Neural cell (in vitro differentiated cells): ENCODE measurements at regions not wholly inside any gene's neighbourhood (a gene's known extent, or its start where the extent isn't known, plus 50 kb on each side); places are given as distances from the start of the nearest gene placed in this dataset.

Experiments
- CTCF ChIP-seq: fragments of 450-650 bp; IDR thresholded peaks from 2 replicates; pipeline ENCODE4 v1.5.1; 2014; ENCODE audit warnings: antibody characterized with exemption, mild to moderate bottlenecking, moderate library complexity; ENCODE audit not compliant: poor library complexity, severe bottlenecking
- EP300 ChIP-seq: fragments of 450-650 bp; conservative IDR thresholded peaks from 2 replicates; pipeline ENCODE4 v1.6.1; 2014; ENCODE audit warnings: antibody characterized with exemption, mild to moderate bottlenecking, moderate library complexity; ENCODE audit not compliant: poor library complexity, severe bottlenecking
- POLR2AphosphoS5 ChIP-seq: IDR thresholded peaks from 2 replicates; pipeline ENCODE4 v1.6.1; 2012
- RAD21 ChIP-seq: fragments of 450-650 bp; conservative IDR thresholded peaks from 2 replicates; pipeline ENCODE4 v1.6.1; 2014; ENCODE audit warnings: antibody characterized with exemption, mild to moderate bottlenecking, moderate library complexity
- TAF1 ChIP-seq: IDR thresholded peaks from 2 replicates; pipeline ENCODE4 v1.6.1; 2012; ENCODE audit warnings: low read depth
- TF ChIP-seq, protein P1 (sequence below): IDR thresholded peaks from 2 replicates; pipeline ENCODE4 v1.6.1; 2012; ENCODE audit warnings: borderline replicate concordance

GRCh38 chr5:67728326-67728890 lies 487.1 kb upstream of the PIK3R1 start:
- TF ChIP-seq CTCF (no peak), POLR2AphosphoS5 (peak; percentile 36), TAF1 (no peak), RAD21 (no peak), EP300 (no peak)
- TF ChIP-seq, protein P1, sequence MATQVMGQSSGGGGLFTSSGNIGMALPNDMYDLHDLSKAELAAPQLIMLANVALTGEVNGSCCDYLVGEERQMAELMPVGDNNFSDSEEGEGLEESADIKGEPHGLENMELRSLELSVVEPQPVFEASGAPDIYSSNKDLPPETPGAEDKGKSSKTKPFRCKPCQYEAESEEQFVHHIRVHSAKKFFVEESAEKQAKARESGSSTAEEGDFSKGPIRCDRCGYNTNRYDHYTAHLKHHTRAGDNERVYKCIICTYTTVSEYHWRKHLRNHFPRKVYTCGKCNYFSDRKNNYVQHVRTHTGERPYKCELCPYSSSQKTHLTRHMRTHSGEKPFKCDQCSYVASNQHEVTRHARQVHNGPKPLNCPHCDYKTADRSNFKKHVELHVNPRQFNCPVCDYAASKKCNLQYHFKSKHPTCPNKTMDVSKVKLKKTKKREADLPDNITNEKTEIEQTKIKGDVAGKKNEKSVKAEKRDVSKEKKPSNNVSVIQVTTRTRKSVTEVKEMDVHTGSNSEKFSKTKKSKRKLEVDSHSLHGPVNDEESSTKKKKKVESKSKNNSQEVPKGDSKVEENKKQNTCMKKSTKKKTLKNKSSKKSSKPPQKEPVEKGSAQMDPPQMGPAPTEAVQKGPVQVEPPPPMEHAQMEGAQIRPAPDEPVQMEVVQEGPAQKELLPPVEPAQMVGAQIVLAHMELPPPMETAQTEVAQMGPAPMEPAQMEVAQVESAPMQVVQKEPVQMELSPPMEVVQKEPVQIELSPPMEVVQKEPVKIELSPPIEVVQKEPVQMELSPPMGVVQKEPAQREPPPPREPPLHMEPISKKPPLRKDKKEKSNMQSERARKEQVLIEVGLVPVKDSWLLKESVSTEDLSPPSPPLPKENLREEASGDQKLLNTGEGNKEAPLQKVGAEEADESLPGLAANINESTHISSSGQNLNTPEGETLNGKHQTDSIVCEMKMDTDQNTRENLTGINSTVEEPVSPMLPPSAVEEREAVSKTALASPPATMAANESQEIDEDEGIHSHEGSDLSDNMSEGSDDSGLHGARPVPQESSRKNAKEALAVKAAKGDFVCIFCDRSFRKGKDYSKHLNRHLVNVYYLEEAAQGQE: peak; percentile 22
